Progenitor cell of endocrine pancreas (in vitro differentiated cells): ENCODE measurements at regions not wholly inside any gene's neighbourhood (a gene's known extent, or its start where the extent isn't known, plus 50 kb on each side); places are given as distances from the start of the nearest gene placed in this dataset.

Experiments
- DNase-seq: peaks from one replicate; pipeline ENCODE4 v3.0.0; 2021; ENCODE audit warnings: low spot score; ENCODE audit not compliant: unreplicated experiment
- H3K27ac Mint-ChIP-seq: 2 replicates; pipeline ENCODE4 v1.8.0; 2021; ENCODE audit warnings: mild to moderate bottlenecking, moderate library complexity, mixed read lengths
- H3K27me3 Mint-ChIP-seq: 2 replicates; pipeline ENCODE4 v1.8.0; 2021; ENCODE audit warnings: mixed read lengths
- H3K36me3 Mint-ChIP-seq: 2 replicates; pipeline ENCODE4 v1.8.0; 2022; ENCODE audit warnings: mixed read lengths; ENCODE audit not compliant: insufficient read depth
- H3K4me1 Mint-ChIP-seq: 2 replicates; pipeline ENCODE4 v1.8.0; 2021; ENCODE audit warnings: low read depth, mixed read lengths
- H3K4me3 Mint-ChIP-seq: 2 replicates; pipeline ENCODE4 v1.8.0; 2021; ENCODE audit warnings: low read depth, mild to moderate bottlenecking, moderate library complexity, mixed read lengths
- H3K9me3 Mint-ChIP-seq: 2 replicates; pipeline ENCODE4 v1.8.0; 2021; ENCODE audit warnings: low read depth, mixed read lengths
- TF ChIP-seq, protein P1 (sequence below): fragments of 200-600 bp; sonication (generic); IDR thresholded peaks from one replicate; pipeline ENCODE4 v1.5.0; 2021; ENCODE audit warnings: antibody characterized with exemption, mild to moderate bottlenecking; ENCODE audit not compliant: unreplicated experiment

DNA sequence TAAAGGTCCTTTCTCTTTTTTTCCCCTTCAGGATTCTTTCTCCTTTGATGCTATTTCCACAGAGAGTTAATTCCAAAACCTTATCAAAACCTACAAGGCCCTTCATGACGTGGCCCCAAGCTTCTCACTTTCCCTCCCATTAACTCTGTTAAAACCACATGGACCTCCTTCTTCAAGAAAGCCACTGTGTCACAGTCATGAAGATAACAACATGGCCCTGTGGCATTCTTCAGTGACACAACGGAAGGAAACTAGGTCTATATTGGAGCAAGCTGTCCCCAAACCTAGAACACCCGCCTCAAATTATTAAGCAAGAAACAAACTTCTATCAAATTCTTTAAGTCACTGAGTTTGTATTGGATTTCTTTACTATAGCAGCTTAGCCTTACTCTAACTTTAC, 611.1 kb downstream of the NUF2 start:
- Mint-ChIP-seq H3K4me3 (no peak overlapping the region), H3K4me1 (peaks cover 12% of the 10 kb centered on the region)

DNA sequence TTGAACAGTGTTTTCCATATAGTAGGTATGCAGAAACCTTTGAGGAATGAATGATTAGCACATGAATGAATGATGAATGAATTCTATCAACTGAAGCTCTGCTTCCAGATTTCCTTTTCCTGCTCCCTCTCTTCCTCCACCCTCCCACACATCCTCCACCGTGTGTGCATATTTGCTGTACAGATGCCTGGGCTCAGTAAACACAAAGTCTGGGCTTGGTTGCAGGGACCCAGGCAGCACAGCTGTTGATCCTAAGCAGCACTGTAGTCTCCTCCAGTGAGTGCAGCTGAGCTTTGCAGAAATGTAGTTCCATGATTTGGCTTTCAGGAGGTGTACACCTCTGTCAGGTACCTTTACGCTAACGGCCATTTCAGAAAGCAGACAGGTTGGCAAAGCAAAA, 611.7 kb downstream of the NUF2 start:
- Mint-ChIP-seq H3K9me3 (peaks cover 3% of the 10 kb centered on the region), H3K4me1 (peaks cover 8% of the 10 kb centered on the region), H3K36me3 (no peaks in the 10 kb centered on the region), H3K27me3 (no peaks in the 10 kb centered on the region), H3K27ac (no peak overlapping the region), H3K4me3 (no peak overlapping the region)
- TF ChIP-seq, protein P1, sequence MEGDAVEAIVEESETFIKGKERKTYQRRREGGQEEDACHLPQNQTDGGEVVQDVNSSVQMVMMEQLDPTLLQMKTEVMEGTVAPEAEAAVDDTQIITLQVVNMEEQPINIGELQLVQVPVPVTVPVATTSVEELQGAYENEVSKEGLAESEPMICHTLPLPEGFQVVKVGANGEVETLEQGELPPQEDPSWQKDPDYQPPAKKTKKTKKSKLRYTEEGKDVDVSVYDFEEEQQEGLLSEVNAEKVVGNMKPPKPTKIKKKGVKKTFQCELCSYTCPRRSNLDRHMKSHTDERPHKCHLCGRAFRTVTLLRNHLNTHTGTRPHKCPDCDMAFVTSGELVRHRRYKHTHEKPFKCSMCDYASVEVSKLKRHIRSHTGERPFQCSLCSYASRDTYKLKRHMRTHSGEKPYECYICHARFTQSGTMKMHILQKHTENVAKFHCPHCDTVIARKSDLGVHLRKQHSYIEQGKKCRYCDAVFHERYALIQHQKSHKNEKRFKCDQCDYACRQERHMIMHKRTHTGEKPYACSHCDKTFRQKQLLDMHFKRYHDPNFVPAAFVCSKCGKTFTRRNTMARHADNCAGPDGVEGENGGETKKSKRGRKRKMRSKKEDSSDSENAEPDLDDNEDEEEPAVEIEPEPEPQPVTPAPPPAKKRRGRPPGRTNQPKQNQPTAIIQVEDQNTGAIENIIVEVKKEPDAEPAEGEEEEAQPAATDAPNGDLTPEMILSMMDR: no peak
- no peak for DNase-seq

More for the DNA sequence above, 611.1 kb downstream of the NUF2 start:
- Mint-ChIP-seq H3K27ac (no peak overlapping the region), H3K36me3 (no peaks in the 10 kb centered on the region), H3K9me3 (peaks cover 2% of the 10 kb centered on the region), H3K27me3 (no peaks in the 10 kb centered on the region)
- TF ChIP-seq, protein P1: no peak
- no peak for DNase-seq

DNA sequence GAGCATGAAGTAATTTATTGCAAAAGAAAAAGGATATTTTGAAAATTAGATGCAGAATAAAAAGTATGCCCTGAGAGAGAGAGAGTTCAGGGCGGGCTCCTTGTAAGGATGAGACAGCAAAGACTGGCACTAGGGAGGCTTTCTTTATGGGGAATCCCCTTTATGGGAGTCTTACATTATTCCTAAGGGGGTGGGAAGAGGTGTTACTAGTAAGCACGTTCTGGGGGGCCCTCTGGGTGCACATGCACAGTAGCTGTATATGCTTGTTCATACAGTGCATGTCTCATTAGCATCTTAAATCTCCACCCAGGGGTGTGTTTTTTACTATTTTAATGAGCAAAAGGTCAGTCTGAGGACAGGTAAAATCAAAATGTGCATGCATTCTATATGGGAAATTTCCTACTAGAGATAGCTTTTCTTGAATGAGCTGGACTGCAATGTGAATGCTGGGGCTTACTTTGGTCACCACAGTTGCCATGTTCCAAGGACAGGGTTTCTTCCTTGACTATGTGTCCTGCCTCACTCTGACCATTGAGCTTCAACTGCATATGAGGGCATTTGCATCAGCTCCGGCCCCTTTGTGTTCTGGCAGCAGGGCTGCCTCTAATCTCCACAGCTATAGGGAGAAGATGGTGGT, 614.1 kb downstream of the NUF2 start:
- no peak for DNase-seq
- peaks cover 5% of the 10 kb centered on the region for H3K4me1 Mint-ChIP-seq
- H3K27me3 Mint-ChIP-seq: no peaks in the 10 kb centered on the region
- TF ChIP-seq, protein P1: no peak
- no peak overlapping the region for H3K4me3 Mint-ChIP-seq
- no peak overlapping the region for H3K27ac Mint-ChIP-seq
- H3K36me3 Mint-ChIP-seq: no peaks in the 10 kb centered on the region
- peaks cover 3% of the 10 kb centered on the region for H3K9me3 Mint-ChIP-seq

DNA sequence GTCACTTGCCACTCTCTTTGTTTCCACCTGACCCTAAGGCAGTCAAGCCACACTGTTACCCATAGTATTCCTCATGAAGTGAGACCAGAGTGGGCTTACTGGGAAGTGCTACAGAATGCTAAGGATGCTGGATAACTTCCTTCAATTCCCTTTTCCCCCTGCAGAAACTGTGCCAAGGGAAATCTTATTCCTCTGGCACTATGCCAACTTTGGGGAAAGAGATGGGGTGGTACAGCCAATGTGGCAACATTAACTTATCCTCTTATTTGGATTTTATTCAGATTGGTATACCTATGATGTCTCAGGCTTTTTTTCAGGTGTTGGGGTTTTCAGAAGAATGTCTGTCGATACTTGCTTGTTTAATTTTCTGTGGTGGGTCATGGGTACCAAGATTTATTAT, 599.4 kb upstream of the PBX1 start:
- H3K36me3 Mint-ChIP-seq: no peaks in the 10 kb centered on the region
- no peak for DNase-seq
- H3K4me1 Mint-ChIP-seq: no peaks in the 10 kb centered on the region
- TF ChIP-seq, protein P1: no peak
- no peaks in the 10 kb centered on the region for H3K27me3 Mint-ChIP-seq
- H3K4me3 Mint-ChIP-seq: no peak overlapping the region
- peaks cover 28% of the 10 kb centered on the region for H3K9me3 Mint-ChIP-seq
- no peak overlapping the region for H3K27ac Mint-ChIP-seq

DNA sequence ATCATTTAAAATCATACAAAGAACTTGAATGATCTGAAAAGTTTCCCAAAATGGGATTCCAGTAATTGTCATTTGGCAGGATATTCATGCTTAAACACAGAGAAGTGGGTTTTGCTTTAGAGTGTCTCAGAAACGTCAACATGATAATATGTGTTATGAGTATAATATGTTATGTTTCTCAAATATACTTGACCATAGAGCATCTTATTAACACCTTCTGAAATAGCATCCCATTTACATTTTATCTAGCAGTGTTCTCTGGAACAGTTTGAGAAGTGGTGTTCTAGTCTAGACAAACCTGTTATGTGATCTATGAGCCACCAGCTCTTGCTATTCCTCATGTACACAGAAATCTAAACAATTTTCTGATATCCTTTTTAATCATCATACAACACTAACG, 588.8 kb upstream of the PBX1 start:
- TF ChIP-seq, protein P1: no peak
- H3K27ac Mint-ChIP-seq: no peak overlapping the region
- no peaks in the 10 kb centered on the region for H3K4me1 Mint-ChIP-seq
- H3K36me3 Mint-ChIP-seq: no peaks in the 10 kb centered on the region
- H3K27me3 Mint-ChIP-seq: no peaks in the 10 kb centered on the region
- no peak for DNase-seq
- no peak overlapping the region for H3K4me3 Mint-ChIP-seq
- H3K9me3 Mint-ChIP-seq: peaks cover 19% of the 10 kb centered on the region
